HG02798 (cell line): ENCODE measurements at regions not wholly inside any gene's neighbourhood (a gene's known extent, or its start where the extent isn't known, plus 50 kb on each side); places are given as distances from the start of the nearest gene placed in this dataset.

Source experiments
- ATAC-seq: cut with Tn5 transposase; IDR thresholded peaks from one replicate; pipeline ENCODE4 v1.9.1; 2021; ENCODE audit warnings: mild to moderate bottlenecking; ENCODE audit not compliant: unreplicated experiment, poor library complexity

DNA sequence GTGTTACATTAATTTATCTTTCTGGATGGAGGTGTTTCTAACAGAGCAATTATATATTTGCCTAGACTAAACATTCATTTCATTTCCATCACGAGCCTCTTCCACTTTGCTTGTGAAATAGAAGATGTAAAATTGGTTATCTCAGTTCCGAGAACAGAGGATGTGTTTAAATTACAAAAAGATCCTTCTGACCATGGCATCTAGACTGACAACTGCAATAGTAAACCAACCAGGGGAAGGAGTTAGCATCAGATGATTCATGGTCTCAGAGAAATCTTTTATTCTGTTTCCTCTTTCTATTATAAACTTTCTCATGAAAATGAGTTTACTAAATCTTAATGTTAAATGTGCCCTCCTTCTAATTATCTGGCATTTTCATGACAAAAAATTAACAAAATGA is 149.8 kb upstream of the WDR11 start:
- ATAC-seq, result no peak

DNA sequence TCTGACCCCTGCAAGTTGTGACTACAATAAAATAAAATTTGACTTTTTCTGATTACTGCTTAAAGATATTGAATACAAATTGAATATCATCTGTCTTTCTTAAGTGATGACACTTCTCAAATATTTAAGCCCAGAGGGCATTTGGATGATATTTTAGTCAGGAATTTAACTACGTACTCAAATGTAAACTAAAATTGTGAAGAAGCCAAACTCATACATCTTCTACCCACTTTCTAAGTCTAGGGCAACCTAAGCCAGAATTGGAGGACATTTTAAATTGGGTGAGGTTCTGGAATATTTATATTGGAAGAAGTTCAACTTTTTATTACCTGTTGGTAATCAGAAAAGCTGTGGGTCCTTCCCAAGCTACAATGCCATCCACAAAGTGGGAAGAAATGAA is 149.1 kb upstream of the WDR11 start:
- no peak for ATAC-seq

DNA sequence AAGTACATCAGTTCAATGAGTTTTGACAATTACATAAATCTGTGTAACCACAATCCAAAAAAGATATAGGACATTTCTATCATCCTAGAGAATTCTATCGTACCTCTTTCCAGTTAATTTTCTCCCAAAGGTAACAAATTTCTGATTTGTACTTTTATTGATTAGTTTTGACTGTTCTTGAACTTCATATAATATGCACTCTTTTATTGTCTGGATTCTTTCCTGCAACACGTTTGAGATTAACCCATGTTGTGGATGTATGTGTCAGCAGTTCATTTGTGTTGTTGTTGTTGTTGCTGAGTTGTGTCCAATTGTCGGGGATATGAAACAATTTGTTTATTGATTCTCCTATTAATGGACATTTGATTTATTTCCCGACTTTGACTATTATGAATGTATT is 145.9 kb upstream of the WDR11 start:
- no peak for ATAC-seq

DNA sequence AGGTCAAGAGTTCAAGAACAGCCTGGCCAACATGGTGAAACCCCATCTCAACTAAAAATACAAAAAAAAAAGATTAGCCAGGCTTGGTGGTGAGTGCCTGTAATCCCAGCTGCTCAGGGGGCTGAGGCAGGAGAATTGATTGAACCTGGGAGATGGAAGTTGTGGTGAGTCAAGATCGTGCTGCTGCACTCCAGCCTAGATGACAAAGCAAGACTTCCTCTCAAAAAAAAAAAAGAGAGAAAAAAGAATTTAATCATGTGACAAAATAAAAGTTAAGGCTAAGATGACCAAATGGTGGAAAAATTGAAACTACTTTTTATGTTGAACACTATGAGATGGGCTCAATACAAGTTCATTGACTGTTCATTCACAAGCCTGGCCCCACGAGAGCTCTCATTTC is 141.1 kb upstream of the WDR11 start:
- no peak for ATAC-seq

DNA sequence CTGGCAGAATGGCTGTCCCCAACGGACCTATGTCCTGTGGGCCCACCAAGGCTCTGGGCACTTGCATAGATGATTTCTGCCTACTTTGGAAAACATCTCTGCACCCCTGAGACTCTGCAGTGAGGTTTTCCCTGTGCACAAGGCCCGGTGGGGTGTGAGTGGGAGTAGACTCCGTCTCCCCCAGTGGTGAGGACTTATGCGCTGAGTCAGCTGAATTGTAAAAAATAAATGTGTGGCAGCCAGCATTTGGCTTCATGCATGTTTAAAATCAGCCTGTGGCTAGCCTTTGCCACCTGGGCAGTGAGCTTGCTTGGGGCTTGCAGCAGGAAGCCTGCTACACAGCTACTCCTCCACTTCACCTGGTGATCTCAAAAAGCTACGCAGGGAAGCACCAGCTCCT is 139.3 kb upstream of the WDR11 start:
- no peak for ATAC-seq

DNA sequence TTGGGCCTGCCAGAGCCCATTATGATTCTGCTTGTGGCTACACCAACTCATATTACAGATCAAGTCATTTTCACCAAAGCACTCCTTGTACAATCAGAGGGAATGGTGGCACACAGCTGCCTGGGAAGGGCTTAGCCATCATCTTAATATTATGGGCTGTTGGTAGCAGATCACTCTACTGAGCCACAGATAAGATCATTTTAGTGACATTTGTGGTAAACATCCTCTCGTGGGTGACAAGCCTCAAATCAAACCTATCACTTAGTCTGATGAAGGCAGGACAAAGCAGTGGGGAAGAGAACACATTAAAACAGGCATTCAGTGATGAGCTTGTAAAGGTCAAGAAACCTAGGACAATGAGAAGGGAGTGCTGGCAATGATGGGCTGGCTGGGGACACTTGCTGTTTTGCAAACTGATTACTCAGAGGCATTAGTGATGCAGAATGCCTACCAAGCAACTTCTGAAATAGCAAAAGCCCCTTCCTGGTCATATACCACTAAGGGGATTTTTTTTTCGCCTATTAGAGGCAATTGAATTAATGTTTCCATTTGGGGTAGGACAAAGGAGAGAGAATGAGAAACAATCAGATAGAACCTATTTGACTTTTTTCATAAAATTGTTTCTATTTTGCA is 137.5 kb upstream of the WDR11 start:
- no peak for ATAC-seq

DNA sequence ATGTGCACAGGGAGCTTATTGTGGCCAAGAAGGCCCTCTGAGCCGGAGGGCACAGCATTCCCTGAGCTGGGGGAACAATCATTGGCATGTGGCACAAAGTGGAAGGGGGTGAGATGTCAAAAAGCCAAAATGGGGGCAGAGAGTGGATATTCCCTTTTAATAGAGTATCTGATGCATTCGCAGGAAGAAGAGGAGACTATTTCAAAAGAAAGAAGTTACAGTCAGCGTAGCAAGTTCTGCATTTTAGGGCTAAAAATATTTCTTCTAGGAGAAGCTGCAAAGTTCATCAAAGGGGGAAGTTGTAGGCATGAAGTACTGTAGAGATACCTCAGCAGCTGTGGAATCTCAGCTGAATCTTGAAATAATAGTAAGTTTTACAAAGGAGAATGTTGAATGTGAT is 136.0 kb upstream of the WDR11 start:
- ATAC-seq, result no peak

DNA sequence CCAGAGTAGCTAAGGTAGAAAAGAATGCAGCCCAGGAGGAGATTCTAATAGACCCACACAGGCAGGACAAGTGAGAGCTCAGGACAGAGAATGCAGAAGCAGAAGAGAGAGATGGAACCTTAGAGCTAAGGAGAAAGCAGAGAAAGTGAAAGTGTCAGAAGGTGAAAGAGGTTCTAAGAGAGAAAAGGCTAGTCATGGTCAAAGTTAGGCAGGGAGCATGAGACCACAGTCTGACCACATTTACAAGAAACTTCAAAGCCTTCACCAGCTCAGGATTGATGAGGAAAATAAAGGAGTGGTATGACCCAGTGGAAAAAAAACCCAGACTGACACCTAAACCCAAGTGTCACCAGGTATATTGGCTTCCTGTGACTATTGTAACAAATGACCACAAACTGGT is 131.8 kb upstream of the WDR11 start:
- peak; percentile 60 for ATAC-seq

DNA sequence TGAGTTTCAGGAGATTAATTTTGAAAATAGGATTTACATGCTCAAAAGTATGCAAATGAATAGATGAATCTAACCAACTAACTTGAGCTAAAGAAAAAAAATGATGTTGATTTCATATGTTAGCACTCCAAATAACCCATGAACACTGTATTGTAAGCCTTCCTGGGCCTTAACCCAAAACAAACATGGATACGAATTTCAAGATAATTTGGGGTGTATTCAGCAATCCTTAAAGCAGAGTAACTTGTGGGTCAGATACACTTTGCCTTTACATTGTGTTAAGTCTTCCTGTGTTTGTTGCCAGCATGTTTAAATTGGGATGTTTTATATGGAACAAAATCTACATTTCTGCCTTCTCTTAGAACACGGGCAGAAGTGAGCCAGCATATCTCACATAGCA is 124.2 kb upstream of the WDR11 start:
- ATAC-seq, result no peak

DNA sequence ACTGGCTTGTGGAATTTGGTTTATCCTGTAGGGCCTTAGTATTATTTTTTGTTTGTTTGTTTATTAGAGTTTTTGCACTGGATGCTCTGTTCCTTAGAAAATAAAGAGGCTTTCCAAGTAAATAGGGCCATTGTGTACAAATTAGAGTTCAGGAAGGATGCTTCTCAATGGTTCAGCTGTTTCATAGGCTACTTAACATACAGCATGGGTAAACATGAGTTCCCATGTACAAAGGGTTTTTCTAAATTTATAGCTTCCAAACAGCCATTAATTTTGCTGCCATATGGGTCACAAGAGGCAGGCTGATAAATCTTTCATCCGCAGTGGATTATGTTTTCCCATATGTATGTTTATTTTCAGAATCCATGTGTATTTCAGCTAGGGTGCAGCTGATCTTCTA is 121.6 kb upstream of the WDR11 start:
- ATAC-seq, result no peak

DNA sequence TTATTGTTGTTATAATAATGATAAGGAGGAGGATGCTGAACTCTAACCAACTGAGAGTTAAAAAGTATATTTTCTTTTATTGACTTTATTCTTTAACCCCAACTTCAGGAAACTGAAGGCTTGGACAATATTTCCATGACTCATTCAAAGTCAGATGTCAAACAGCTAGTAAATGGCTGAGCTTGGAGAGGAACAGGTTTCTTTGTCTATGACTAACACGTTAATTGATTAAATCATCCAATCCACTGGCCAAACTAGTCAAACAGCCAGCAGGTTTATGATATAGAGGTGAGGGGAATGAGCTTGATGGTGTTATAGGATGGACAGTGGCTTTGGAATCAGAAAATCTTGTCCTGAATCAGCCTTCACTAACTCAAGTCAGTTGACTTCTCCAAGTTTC is 119.1 kb upstream of the WDR11 start:
- ATAC-seq, result no peak

DNA sequence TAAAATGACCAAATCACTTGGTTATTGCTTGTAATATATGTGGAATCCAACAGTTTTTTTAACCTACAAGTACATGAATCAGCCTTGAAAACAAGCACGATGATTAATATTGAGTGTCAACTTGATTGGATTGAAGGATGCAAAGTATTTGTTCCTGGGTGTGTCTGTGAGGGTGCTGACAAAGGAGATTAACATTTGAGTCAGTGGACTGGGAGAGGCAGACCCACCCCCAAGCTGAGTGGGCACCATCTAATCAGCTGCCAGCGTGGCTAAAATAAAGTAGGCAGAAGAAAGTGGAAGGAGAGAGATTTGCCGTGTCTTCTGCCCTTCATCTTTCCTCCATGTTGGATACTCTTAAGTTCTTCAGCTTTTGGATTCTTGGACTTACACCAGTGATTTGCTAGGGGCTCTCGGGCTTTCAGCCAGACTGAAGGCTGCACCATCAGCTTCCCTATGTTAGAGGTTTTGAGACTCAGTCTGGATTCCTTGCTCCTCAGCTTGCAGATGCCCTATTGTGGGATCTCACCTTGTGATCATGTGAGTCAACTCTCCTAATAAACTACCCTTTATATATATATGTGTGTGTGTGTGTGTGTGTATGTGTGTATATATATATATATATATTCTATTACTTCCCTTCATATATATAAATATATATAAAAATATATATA is 118.4 kb upstream of the WDR11 start:
- ATAC-seq, result no peak

DNA sequence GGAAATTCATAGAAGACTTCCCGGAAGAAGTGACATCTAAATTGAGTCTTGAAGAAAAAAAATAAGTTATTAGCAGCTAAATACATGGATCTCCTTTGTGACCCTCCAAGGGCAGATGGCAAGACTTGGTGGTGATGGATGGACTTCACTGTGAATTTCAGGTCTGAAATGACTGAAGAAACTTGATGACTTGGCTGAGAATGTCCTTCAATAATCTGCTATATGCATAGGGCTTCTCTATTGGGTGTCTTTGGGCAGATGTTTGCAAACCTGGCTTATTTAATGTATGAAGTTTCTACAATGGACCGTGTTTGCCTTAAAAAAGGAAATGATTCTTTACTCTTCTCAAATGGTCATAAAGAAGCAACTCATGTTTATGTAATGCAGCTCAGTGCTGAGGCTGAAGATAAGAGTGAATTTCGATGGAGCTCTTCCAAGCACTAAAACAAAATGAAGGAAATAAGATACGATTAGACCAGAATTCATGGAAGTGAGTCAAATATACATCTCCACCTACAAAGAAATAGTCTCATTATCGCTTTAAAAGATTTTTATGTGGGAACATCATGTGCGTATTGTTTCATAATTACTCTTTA is 116.6 kb upstream of the WDR11 start:
- ATAC-seq, result no peak

DNA sequence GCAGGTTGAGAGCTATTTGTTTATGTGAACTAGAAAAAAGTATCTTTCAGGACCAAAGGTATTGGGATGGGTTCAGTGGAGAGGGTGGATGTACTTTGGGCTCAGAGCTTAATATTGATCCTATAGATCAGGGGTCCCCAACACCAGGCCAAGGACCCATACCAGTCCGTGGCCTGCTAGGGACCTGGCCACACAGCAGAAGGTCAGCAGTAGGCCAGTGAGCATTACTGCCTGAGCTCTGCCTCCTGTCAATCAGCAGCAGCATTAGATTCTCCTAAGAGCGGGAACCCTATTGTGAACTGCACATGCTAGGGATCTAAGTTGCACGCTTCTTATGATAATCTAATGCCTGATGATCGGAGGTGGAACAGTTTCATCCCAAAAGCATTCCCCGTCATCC is 115.8 kb upstream of the WDR11 start:
- no peak for ATAC-seq

DNA sequence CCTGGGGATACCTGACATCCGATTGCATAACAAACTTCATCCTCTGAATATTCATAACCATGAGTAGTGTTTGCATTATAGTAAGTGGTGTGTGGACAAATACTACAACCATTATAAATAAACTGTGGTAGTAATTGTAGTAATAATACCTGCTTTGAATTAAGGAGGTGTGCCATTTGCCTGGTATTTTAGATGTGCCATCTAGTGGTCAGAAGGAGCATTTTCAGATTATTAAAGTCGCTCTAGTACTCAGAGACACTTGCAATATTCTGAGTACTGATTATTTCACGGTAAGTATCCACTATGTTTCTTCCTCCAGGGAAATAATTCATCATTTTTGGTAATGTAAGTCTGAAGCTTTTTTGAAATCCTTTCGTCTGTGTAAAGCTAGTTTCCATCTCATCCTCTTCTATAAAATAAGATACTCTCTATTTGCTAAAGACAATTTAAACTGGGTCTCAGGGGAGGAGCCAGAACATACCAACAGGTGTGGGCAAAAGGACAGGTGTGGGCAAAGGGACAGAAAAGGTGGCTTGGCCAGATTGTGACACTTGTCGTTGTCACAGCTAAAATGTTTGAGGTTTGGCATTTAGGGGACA is 115.3 kb upstream of the WDR11 start:
- ATAC-seq, result no peak

DNA sequence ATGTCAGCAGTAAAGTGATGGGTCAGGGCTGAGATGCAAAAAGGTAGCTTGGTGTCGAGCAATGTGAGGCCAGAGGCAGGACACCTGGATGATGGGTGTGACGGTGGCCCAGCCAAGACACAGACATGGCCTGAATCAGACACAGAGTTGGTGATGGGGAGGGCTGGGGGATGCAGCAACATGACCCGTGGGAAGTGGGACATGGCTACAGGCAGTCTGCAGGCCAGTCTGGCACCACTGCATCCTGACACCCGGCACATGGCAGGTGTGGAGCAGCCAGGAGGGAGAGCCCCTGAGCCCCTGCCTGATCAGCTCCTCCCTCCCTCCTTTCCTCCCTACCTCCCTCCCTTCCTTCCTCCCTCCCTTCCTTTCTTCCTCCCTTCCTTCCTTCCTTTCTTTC is 114.8 kb upstream of the WDR11 start:
- ATAC-seq, result no peak

DNA sequence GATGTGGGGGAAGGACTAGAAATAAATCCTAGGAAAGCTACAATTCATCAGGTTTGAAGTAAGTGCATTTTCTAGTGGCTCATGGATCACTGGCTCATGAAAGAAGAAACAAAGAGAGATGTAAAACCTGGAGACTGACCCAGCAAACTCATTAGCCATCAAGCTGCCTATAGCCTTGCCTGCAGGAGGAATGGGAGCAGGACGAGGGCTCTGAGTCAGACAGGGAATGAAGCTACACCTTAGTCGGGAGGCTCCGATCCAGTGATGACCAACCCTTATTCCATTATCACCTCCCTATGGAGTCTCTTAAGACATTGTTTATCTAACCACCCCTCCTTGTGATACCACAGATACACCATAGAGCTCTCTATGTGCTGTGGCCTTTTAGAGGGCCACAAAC is 112.5 kb upstream of the WDR11 start:
- no peak for ATAC-seq

DNA sequence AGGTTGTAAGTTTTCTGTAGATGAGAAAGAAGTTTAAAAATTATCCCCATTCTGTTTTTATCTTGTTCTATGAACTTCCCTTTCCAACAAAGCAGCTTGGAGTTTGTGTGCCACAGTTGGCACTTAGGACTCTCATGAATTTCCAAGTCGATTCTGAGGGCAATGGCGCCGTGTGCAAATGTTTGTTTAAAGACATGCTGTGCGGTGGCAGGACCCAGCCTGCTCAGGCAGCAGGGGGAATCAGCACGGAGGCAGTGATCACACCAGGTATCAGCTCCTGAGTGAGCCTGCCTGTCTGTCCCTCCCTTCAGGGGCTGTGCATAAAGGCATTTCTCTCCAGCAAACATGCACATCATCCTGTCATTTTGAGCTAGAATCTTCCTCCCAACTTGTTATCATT is 109.8 kb upstream of the WDR11 start:
- ATAC-seq, result no peak

DNA sequence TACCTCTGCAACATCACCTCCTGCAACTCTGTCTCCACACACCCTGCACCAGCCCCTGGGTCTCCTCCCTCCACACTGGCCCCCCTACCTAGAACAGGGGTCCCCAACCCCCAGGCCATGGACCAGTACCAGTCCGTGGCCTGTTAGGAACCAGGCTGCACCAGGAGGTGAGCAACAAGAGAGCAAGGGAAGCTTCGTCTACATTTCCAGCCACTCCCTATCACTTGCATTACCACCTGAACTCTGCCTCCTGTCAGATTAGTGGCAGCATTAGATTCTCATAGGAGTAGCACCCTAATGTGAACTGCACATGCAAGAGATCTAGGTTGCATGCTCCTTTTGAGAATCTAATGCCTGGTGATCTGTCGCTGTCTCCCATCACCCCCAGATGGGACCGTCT is 108.8 kb upstream of the WDR11 start:
- ATAC-seq, result no peak

DNA sequence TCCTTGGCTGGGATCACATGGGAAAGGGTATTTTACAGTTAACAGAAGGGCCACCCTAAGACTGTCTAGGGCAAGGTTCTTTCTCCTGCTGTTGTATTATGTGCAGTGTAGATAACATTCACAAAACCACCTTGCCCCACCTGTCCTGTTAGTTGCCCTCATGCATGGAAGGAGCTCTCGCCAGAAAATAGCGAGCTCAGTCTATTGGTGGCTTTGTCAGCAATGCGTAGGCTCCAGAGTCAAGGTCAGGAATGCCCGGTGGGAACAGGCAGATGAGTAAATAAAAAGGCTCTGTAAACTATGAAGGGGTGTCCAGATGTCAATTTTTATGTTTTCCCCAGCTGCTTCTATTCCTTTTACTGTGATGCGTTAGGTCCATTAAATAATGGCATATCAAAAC is 107.1 kb upstream of the WDR11 start:
- ATAC-seq, result no peak

DNA sequence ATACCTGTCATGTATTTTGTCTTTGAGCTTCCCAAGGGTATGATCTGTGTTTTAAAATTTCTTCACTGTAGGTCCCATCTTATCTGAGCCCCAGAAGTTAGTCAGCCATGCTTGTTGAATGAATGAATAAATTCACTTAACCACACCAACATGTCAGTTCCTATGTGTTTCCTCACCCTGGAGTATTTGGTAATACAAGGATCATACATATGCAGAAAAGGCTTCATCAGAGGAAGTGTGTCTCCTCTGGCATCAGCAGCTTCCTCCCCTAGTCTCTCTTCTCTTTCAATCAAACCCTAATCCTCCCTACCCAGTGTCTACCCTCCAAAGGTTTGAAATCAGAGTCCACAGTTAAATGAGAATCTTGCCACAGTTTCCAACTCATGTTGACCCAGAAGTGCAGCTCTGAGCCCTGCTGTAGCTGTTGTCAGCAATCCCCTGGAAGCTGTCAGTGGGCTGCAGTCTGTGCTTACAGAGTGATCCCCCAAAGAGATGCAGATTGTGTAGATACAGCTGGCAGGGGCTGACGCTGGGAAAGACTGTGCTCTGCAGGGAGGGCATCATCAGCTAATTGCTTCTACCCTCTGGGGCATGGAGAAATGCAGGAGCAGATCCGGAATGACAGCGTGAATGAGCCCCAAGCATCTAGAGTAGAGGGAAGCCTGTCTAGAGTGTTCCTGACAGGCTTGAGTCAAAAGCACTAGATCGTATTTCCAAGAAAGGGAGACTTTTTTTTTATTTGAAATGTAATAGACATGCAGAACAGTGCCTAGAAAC is 105.0 kb upstream of the WDR11 start:
- ATAC-seq, result no peak
